HEK293T (cell line): ENCODE measurements at regions not wholly inside any gene's neighbourhood (a gene's known extent, or its start where the extent isn't known, plus 50 kb on each side); places are given as distances from the start of the nearest gene placed in this dataset.

ENCODE experiments used
- ARNT ChIP-seq: fragments of 450-650 bp; IDR thresholded peaks from 2 replicates; pipeline ENCODE4 v1.6.1; 2017; ENCODE audit warnings: mild to moderate bottlenecking
- BHLHE40 ChIP-seq: fragments of 450-650 bp; IDR thresholded peaks from 2 replicates; pipeline ENCODE4 v1.6.1; 2016; ENCODE audit warnings: mild to moderate bottlenecking, moderate library complexity, borderline replicate concordance
- ELF4 ChIP-seq: fragments of 450-650 bp; IDR thresholded peaks from 2 replicates; pipeline ENCODE4 v1.6.1; 2017; ENCODE audit warnings: antibody characterized with exemption
- FOXA1 ChIP-seq: fragments of 450-650 bp; IDR thresholded peaks from 2 replicates; pipeline ENCODE4 v1.6.1; 2016; ENCODE audit warnings: mild to moderate bottlenecking
- FOXK2 ChIP-seq: fragments of 450-650 bp; IDR thresholded peaks from 2 replicates; pipeline ENCODE4 v1.6.1; 2016; ENCODE audit warnings: mild to moderate bottlenecking
- FOXM1 ChIP-seq: fragments of 450-650 bp; IDR thresholded peaks from 2 replicates; pipeline ENCODE4 v1.6.1; 2017; ENCODE audit warnings: mild to moderate bottlenecking, borderline replicate concordance
- LEF1 ChIP-seq: fragments of 450-650 bp; IDR thresholded peaks from 2 replicates; pipeline ENCODE4 v1.6.1; 2017; ENCODE audit warnings: mild to moderate bottlenecking, borderline replicate concordance
- SP1 ChIP-seq: fragments of 450-650 bp; IDR thresholded peaks from 2 replicates; pipeline ENCODE4 v1.6.1; 2017
- SUZ12 ChIP-seq: fragments of 450-650 bp; IDR thresholded peaks from 2 replicates; pipeline ENCODE4 v1.6.1; 2016; ENCODE audit warnings: mild to moderate bottlenecking
- TARDBP ChIP-seq: fragments of 450-650 bp; IDR thresholded peaks from 2 replicates; pipeline ENCODE4 v1.6.1; 2016
- ZNF384 ChIP-seq: fragments of 450-650 bp; IDR thresholded peaks from 2 replicates; pipeline ENCODE4 v1.6.1; 2016

- TF ChIP-seq BHLHE40 = no peak
- no peak for TF ChIP-seq ELF4
- no peak for TF ChIP-seq SP1
- TF ChIP-seq FOXA1 = no peak
- no peak for TF ChIP-seq SUZ12
- no peak for TF ChIP-seq ARNT
- TF ChIP-seq FOXK2 = no peak
- TF ChIP-seq ZNF384 = no peak
- no peak for TF ChIP-seq TARDBP
- no peak for TF ChIP-seq FOXM1
- no peak for TF ChIP-seq LEF1
Observed at GRCh38 chr2:192369969-192370368, 175.2 kb upstream of the TMEFF2 start.
